ENCODE measurements at regions not wholly inside any gene's neighbourhood (a gene's known extent, or its start where the extent isn't known, plus 50 kb on each side); places are given as distances from the start of the nearest gene placed in this dataset.

- TF ChIP-seq ASH2L (IDR thresholded peaks at IDR 0.05; ENCODE audit: borderline replicate concordance, low read depth) = no peak
- TF ChIP-seq TARDBP (IDR thresholded peaks at IDR 0.05; ENCODE audit: borderline replicate concordance) = no peak
Measured at GRCh38 chr5:84632418-84632817, 247.7 kb upstream of the EDIL3 start.
